ENCODE measurements at regions not wholly inside any gene's neighbourhood (a gene's known extent, or its start where the extent isn't known, plus 50 kb on each side); places are given as distances from the start of the nearest gene placed in this dataset.
A peak's percentile ranks its signal among the peaks of the same experiment; 100 is the strongest.

GRCh38 chr21:43354026-43354420 is 72.9 kb downstream of the SIK1 start:
- no peak overlapping the region for H3K4me3 ChIP-seq (ENCODE audit: control insufficient read depth, low read depth, low read length)
- DNase-seq (ENCODE audit: low read depth), result no peak
- no peak for TF ChIP-seq CTCF (conservative IDR thresholded peaks at IDR 0.05; ENCODE audit: control insufficient read depth, insufficient read depth, low read depth, low read length)

- TF ChIP-seq CTCF (conservative IDR thresholded peaks at IDR 0.05; ENCODE audit: control insufficient read depth, insufficient read depth, low read depth, low read length), result no peak
- DNase-seq (ENCODE audit: low read depth), result no peak
- no peak overlapping the region for H3K4me3 ChIP-seq (ENCODE audit: control insufficient read depth, low read depth, low read length)
Measured at GRCh38 chr21:43353282-43354025, 73.5 kb downstream of the SIK1 start.

GRCh38 chr21:43352568-43353281 is 74.2 kb downstream of the SIK1 start:
- no peak for TF ChIP-seq CTCF (conservative IDR thresholded peaks at IDR 0.05; ENCODE audit: control insufficient read depth, insufficient read depth, low read depth, low read length)
- no peak overlapping the region for H3K4me3 ChIP-seq (ENCODE audit: control insufficient read depth, low read depth, low read length)
- peak; percentile 65 for DNase-seq (ENCODE audit: low read depth)

GRCh38 chr21:43352154-43352537 is 74.8 kb downstream of the SIK1 start:
- no peak for DNase-seq (ENCODE audit: low read depth)
- H3K4me3 ChIP-seq (ENCODE audit: control insufficient read depth, low read depth, low read length), result no peak overlapping the region
- no peak for TF ChIP-seq CTCF (conservative IDR thresholded peaks at IDR 0.05; ENCODE audit: control insufficient read depth, insufficient read depth, low read depth, low read length)

- DNase-seq (ENCODE audit: low read depth), result no peak
- no peak overlapping the region for H3K4me3 ChIP-seq (ENCODE audit: control insufficient read depth, low read depth, low read length)
- no peak for TF ChIP-seq CTCF (conservative IDR thresholded peaks at IDR 0.05; ENCODE audit: control insufficient read depth, insufficient read depth, low read depth, low read length)
Measured at GRCh38 chr21:43351501-43352153, 75.3 kb downstream of the SIK1 start.

GRCh38 chr21:43349644-43350043 is 77.3 kb downstream of the SIK1 start:
- no peak overlapping the region for H3K4me3 ChIP-seq (ENCODE audit: control insufficient read depth, low read depth, low read length)
- no peak for DNase-seq (ENCODE audit: low read depth)
- TF ChIP-seq CTCF (conservative IDR thresholded peaks at IDR 0.05; ENCODE audit: control insufficient read depth, insufficient read depth, low read depth, low read length), result no peak
